Activated T-cell treated with anti-CD3 and anti-CD28 coated beads for 4 hours (primary cell): ENCODE measurements at regions not wholly inside any gene's neighbourhood (a gene's known extent, or its start where the extent isn't known, plus 50 kb on each side); places are given as distances from the start of the nearest gene placed in this dataset.
"Not testable (repeated sequence)": the region's sequence is repeated elsewhere in the genome, so short reads cannot be mapped to it uniquely, and the experiment has no call there.

Source experiments
- DNase-seq: peaks from one replicate; pipeline ENCODE4 v3.0.0-alpha.2; 2020

- DNase-seq: no peak
These were observed 1337.6 kb upstream of the SLC39A10 start for GRCh38 chr2:194319222-194319992.

- no peak for DNase-seq
These were observed 1343.0 kb upstream of the SLC39A10 start for GRCh38 chr2:194314042-194314441.

GRCh38 chr2:194304191-194304590 lies 1352.8 kb upstream of the SLC39A10 start:
- DNase-seq: no peak

- no peak for DNase-seq
These were observed 1355.1 kb upstream of the SLC39A10 start for GRCh38 chr2:194301946-194302345.

GRCh38 chr2:194294156-194294555 lies 1362.9 kb upstream of the SLC39A10 start:
- DNase-seq: no peak

GRCh38 chr2:194291104-194291503 lies 1365.9 kb upstream of the SLC39A10 start:
- DNase-seq: no peak

GRCh38 chr2:194289712-194290346 lies 1367.2 kb upstream of the SLC39A10 start:
- no peak for DNase-seq

GRCh38 chr2:194276667-194277066 lies 1380.4 kb upstream of the SLC39A10 start:
- not testable (repeated sequence) for DNase-seq

- DNase-seq: no peak
These were observed 1385.6 kb upstream of the SLC39A10 start for GRCh38 chr2:194271293-194271961.

- DNase-seq: no peak
These were observed 1386.4 kb upstream of the SLC39A10 start for GRCh38 chr2:194270648-194271047.

- DNase-seq: no peak
These were observed 1392.4 kb upstream of the SLC39A10 start for GRCh38 chr2:194264586-194264985.

GRCh38 chr2:194260185-194260584 lies 1396.8 kb upstream of the SLC39A10 start:
- no peak for DNase-seq

GRCh38 chr2:194257095-194257494 lies 1399.9 kb upstream of the SLC39A10 start:
- no peak for DNase-seq

- no peak for DNase-seq
These were observed 1403.3 kb upstream of the SLC39A10 start for GRCh38 chr2:194253528-194254259.

GRCh38 chr2:194252127-194252526 lies 1404.9 kb upstream of the SLC39A10 start:
- DNase-seq: no peak

- DNase-seq: no peak
These were observed 1424.4 kb upstream of the SLC39A10 start for GRCh38 chr2:194232600-194232999.

- no peak for DNase-seq
These were observed 1433.8 kb upstream of the SLC39A10 start for GRCh38 chr2:194223218-194223617.

- no peak for DNase-seq
These were observed 1442.8 kb upstream of the SLC39A10 start for GRCh38 chr2:194214192-194214591.

GRCh38 chr2:194205568-194206227 lies 1451.3 kb upstream of the SLC39A10 start:
- DNase-seq: no peak

- no peak for DNase-seq
These were observed 1453.1 kb upstream of the SLC39A10 start for GRCh38 chr2:194203898-194204297.

- no peak for DNase-seq
These were observed 1474.1 kb upstream of the SLC39A10 start for GRCh38 chr2:194182888-194183287.

- no peak for DNase-seq
These were observed 1480.9 kb upstream of the SLC39A10 start for GRCh38 chr2:194176134-194176533.

- no peak for DNase-seq
These were observed 1490.2 kb upstream of the SLC39A10 start for GRCh38 chr2:194166818-194167217.
